Ishikawa (cell line): ENCODE measurements at regions not wholly inside any gene's neighbourhood (a gene's known extent, or its start where the extent isn't known, plus 50 kb on each side); places are given as distances from the start of the nearest gene placed in this dataset.

ENCODE experiments used
- CEBPB ChIP-seq: IDR thresholded peaks from 2 replicates; pipeline ENCODE4 v1.6.1; 2012
- CREB1 ChIP-seq: IDR thresholded peaks from 2 replicates; pipeline ENCODE4 v1.6.1; 2012; ENCODE audit warnings: low read depth
- EGR1 ChIP-seq: IDR thresholded peaks from 2 replicates; pipeline ENCODE4 v1.6.1; 2012
- EP300 ChIP-seq: IDR thresholded peaks from 2 replicates; pipeline ENCODE4 v1.6.1; 2012; ENCODE audit warnings: borderline replicate concordance
- FOXM1 ChIP-seq: IDR thresholded peaks from 2 replicates; pipeline ENCODE4 v1.6.1; 2012; ENCODE audit warnings: low read depth, borderline replicate concordance
- MAX ChIP-seq: IDR thresholded peaks from 2 replicates; pipeline ENCODE4 v1.6.1; 2012
- NFIC ChIP-seq: IDR thresholded peaks from 2 replicates; pipeline ENCODE4 v1.6.1; 2012
- RAD21 ChIP-seq: IDR thresholded peaks from 2 replicates; pipeline ENCODE4 v1.6.1; 2012; ENCODE audit warnings: low read depth
- REST ChIP-seq: IDR thresholded peaks from 2 replicates; pipeline ENCODE4 v1.6.1; 2012; ENCODE audit warnings: low read depth, mild to moderate bottlenecking
- TAF1 ChIP-seq: IDR thresholded peaks from 2 replicates; pipeline ENCODE4 v1.6.1; 2012; ENCODE audit warnings: low read depth, mild to moderate bottlenecking
- TCF12 ChIP-seq: IDR thresholded peaks from 2 replicates; pipeline ENCODE4 v1.6.1; 2012; ENCODE audit warnings: low read depth
- TEAD4 ChIP-seq: IDR thresholded peaks from 2 replicates; pipeline ENCODE4 v1.6.1; 2012
- USF1 ChIP-seq: IDR thresholded peaks from 2 replicates; pipeline ENCODE4 v1.6.1; 2012
- YY1 ChIP-seq: IDR thresholded peaks from 2 replicates; pipeline ENCODE4 v1.6.1; 2012; ENCODE audit warnings: low read depth
- ZBTB7A ChIP-seq: IDR thresholded peaks from 2 replicates; pipeline ENCODE4 v1.6.1; 2012; ENCODE audit warnings: low read depth

- no peak for TF ChIP-seq NFIC
- no peak for TF ChIP-seq TAF1
- TF ChIP-seq USF1, result no peak
- TF ChIP-seq EGR1, result no peak
- TF ChIP-seq TEAD4, result no peak
- no peak for TF ChIP-seq RAD21
- no peak for TF ChIP-seq FOXM1
- TF ChIP-seq MAX, result no peak
- no peak for TF ChIP-seq CREB1
- no peak for TF ChIP-seq YY1
- TF ChIP-seq TCF12, result no peak
- TF ChIP-seq REST, result no peak
- no peak for TF ChIP-seq EP300
- no peak for TF ChIP-seq CEBPB
Observed at GRCh38 chr3:13152826-13153710, 79.8 kb upstream of the IQSEC1 start.

GRCh38 chr3:13150624-13151023, 77.4 kb upstream of the IQSEC1 start:
- TF ChIP-seq USF1 (no peak), TAF1 (no peak), EP300 (no peak), EGR1 (no peak), REST (no peak), CREB1 (no peak), TEAD4 (no peak), NFIC (no peak)

- TF ChIP-seq CEBPB (no peak), EP300 (no peak)
Observed at GRCh38 chr3:13149330-13150108, 76.3 kb upstream of the IQSEC1 start.

GRCh38 chr3:13148561-13149329, 75.5 kb upstream of the IQSEC1 start:
- TF ChIP-seq CEBPB, result no peak
- TF ChIP-seq EGR1, result no peak
- TF ChIP-seq TCF12, result no peak
- no peak for TF ChIP-seq YY1
- TF ChIP-seq USF1, result no peak
- TF ChIP-seq NFIC, result no peak
- no peak for TF ChIP-seq FOXM1

GRCh38 chr3:13148126-13148525, 74.9 kb upstream of the IQSEC1 start:
- TF ChIP-seq TAF1 (no peak), RAD21 (no peak), FOXM1 (no peak), EP300 (no peak), MAX (no peak), CEBPB (no peak), EGR1 (no peak), ZBTB7A (no peak), REST (no peak), TEAD4 (no peak), YY1 (no peak), NFIC (no peak), USF1 (no peak), TCF12 (no peak), CREB1 (no peak)
